Right lobe of liver (tissue), 4 donors: ENCODE measurements at regions not wholly inside any gene's neighbourhood (a gene's known extent, or its start where the extent isn't known, plus 50 kb on each side); places are given as distances from the start of the nearest gene placed in this dataset.

ENCODE experiments used
- POLR2A ChIP-seq: fragments of 450-650 bp; IDR thresholded peaks from one replicate; pipeline ENCODE4 v1.6.1; 2017; ENCODE audit warnings: antibody characterized with exemption, mild to moderate bottlenecking
- TF ChIP-seq, protein P1 (sequence below), 4 donors: fragments of 200-600 bp in 3 of 4; fragments of 450-650 bp in 1 of 4; IDR thresholded peaks; one replicate each; pipeline versions ENCODE4 v1.5.1 to v1.8.0; 2016 to 2022; ENCODE audit warnings: antibody characterized with exemption in 4 of 4, mild to moderate bottlenecking in 2 of 4
- donor health status: DM: no; HTN: no; CAD: no.
- donor health status: DM: no; HTN: no; CAD: no.
- donor health status: DM: no; HTN: yes; CAD: no.

GRCh38 chr13:53512635-53513034, 484.0 kb downstream of the OLFM4 start:
- TF ChIP-seq POLR2A: no peak
- TF ChIP-seq, protein P1, sequence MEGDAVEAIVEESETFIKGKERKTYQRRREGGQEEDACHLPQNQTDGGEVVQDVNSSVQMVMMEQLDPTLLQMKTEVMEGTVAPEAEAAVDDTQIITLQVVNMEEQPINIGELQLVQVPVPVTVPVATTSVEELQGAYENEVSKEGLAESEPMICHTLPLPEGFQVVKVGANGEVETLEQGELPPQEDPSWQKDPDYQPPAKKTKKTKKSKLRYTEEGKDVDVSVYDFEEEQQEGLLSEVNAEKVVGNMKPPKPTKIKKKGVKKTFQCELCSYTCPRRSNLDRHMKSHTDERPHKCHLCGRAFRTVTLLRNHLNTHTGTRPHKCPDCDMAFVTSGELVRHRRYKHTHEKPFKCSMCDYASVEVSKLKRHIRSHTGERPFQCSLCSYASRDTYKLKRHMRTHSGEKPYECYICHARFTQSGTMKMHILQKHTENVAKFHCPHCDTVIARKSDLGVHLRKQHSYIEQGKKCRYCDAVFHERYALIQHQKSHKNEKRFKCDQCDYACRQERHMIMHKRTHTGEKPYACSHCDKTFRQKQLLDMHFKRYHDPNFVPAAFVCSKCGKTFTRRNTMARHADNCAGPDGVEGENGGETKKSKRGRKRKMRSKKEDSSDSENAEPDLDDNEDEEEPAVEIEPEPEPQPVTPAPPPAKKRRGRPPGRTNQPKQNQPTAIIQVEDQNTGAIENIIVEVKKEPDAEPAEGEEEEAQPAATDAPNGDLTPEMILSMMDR (IDR thresholded peaks at IDR 0.05): no peak
